Type B pancreatic cell (in vitro differentiated cells): ENCODE measurements at regions not wholly inside any gene's neighbourhood (a gene's known extent, or its start where the extent isn't known, plus 50 kb on each side); places are given as distances from the start of the nearest gene placed in this dataset.

Experiments
- DNase-seq: peaks from one replicate; pipeline ENCODE4 v3.0.0; 2021; ENCODE audit warnings: mixed read lengths; ENCODE audit not compliant: unreplicated experiment; ENCODE audit errors: extremely low spot score
- H3K27ac Mint-ChIP-seq: 2 replicates; pipeline ENCODE4 v1.8.0; 2021; ENCODE audit warnings: mild to moderate bottlenecking, mixed read lengths
- H3K27me3 Mint-ChIP-seq: 2 replicates; pipeline ENCODE4 v1.8.0; 2021; ENCODE audit warnings: mixed read lengths
- H3K36me3 Mint-ChIP-seq: 2 replicates; pipeline ENCODE4 v1.8.0; 2021; ENCODE audit warnings: mixed read lengths
- H3K4me1 Mint-ChIP-seq: one replicate; pipeline ENCODE4 v1.8.0; 2021; ENCODE audit warnings: mixed read lengths; ENCODE audit not compliant: unreplicated experiment
- H3K4me3 Mint-ChIP-seq: 2 replicates; pipeline ENCODE4 v1.8.0; 2021; ENCODE audit warnings: mild to moderate bottlenecking, mixed read lengths
- H3K9me3 Mint-ChIP-seq: 2 replicates; pipeline ENCODE4 v1.8.0; 2021; ENCODE audit warnings: mixed read lengths
- CTCF ChIP-seq: fragments of 200-600 bp; sonication (generic); conservative IDR thresholded peaks from 2 replicates; pipeline ENCODE4 v1.5.0; 2021; ENCODE audit warnings: antibody characterized with exemption, mild to moderate bottlenecking

GRCh38 chr1:239539051-239539450 lies 152.7 kb downstream of the CHRM3 start:
- Mint-ChIP-seq H3K36me3 (no peaks in the 10 kb centered on the region), H3K27ac (no peak overlapping the region), H3K27me3 (peaks cover 3% of the 10 kb centered on the region), H3K4me3 (no peak overlapping the region), H3K4me1 (peaks cover 12% of the 10 kb centered on the region), H3K9me3 (no peaks in the 10 kb centered on the region)
- no peak for TF ChIP-seq CTCF
- no peak for DNase-seq

GRCh38 chr1:239539812-239540211 lies 153.4 kb downstream of the CHRM3 start:
- Mint-ChIP-seq H3K27me3 (peaks cover 3% of the 10 kb centered on the region), H3K27ac (no peak overlapping the region), H3K4me1 (peaks cover 12% of the 10 kb centered on the region), H3K36me3 (no peaks in the 10 kb centered on the region), H3K9me3 (no peaks in the 10 kb centered on the region), H3K4me3 (no peak overlapping the region)
- TF ChIP-seq CTCF = no peak
- no peak for DNase-seq

GRCh38 chr1:239543873-239544272 lies 157.5 kb downstream of the CHRM3 start:
- H3K4me3 Mint-ChIP-seq = no peak overlapping the region

GRCh38 chr1:239545466-239545865 lies 159.1 kb downstream of the CHRM3 start:
- Mint-ChIP-seq H3K27me3 (no peaks in the 10 kb centered on the region), H3K9me3 (no peaks in the 10 kb centered on the region)
- no peak for DNase-seq

More at GRCh38 chr1:239543873-239544272, 157.5 kb downstream of the CHRM3 start:
- no peaks in the 10 kb centered on the region for H3K9me3 Mint-ChIP-seq
- H3K27ac Mint-ChIP-seq = no peak overlapping the region
- H3K36me3 Mint-ChIP-seq = no peaks in the 10 kb centered on the region
- H3K27me3 Mint-ChIP-seq = peaks cover 3% of the 10 kb centered on the region
- TF ChIP-seq CTCF = no peak
- no peak for DNase-seq
- H3K4me1 Mint-ChIP-seq = peaks cover 4% of the 10 kb centered on the region

GRCh38 chr1:239547987-239548386 lies 161.6 kb downstream of the CHRM3 start:
- DNase-seq = no peak
- H3K27me3 Mint-ChIP-seq = no peaks in the 10 kb centered on the region
- no peaks in the 10 kb centered on the region for H3K36me3 Mint-ChIP-seq
- no peaks in the 10 kb centered on the region for H3K4me1 Mint-ChIP-seq
- H3K27ac Mint-ChIP-seq = no peak overlapping the region
- no peaks in the 10 kb centered on the region for H3K9me3 Mint-ChIP-seq
- no peak overlapping the region for H3K4me3 Mint-ChIP-seq
- no peak for TF ChIP-seq CTCF

More at GRCh38 chr1:239545466-239545865, 159.1 kb downstream of the CHRM3 start:
- Mint-ChIP-seq H3K27ac (no peak overlapping the region), H3K4me3 (no peak overlapping the region), H3K36me3 (no peaks in the 10 kb centered on the region), H3K4me1 (no peaks in the 10 kb centered on the region)
- no peak for TF ChIP-seq CTCF

- no peaks in the 10 kb centered on the region for H3K36me3 Mint-ChIP-seq
- no peak overlapping the region for H3K27ac Mint-ChIP-seq
- H3K9me3 Mint-ChIP-seq = no peaks in the 10 kb centered on the region
- H3K27me3 Mint-ChIP-seq = no peaks in the 10 kb centered on the region
- H3K4me3 Mint-ChIP-seq = no peak overlapping the region
- no peaks in the 10 kb centered on the region for H3K4me1 Mint-ChIP-seq
- no peak for DNase-seq
- TF ChIP-seq CTCF = no peak
Observed at GRCh38 chr1:239550178-239550577, 163.8 kb downstream of the CHRM3 start.
